ENCODE measurements at regions not wholly inside any gene's neighbourhood (a gene's known extent, or its start where the extent isn't known, plus 50 kb on each side); places are given as distances from the start of the nearest gene placed in this dataset.
A peak's percentile ranks its signal among the peaks of the same experiment; 100 is the strongest.

- Mint-ChIP-seq H3K27ac (no peak overlapping the region), H3K4me1 (no peaks in the 10 kb centered on the region), H3K36me3 (peaks cover 0 to 7% of the 10 kb centered on the region in 2 donors), H3K27me3 (peaks cover 8 to 19% (median 9%) of the 10 kb centered on the region in 3 donors), H3K4me3 (no peak overlapping the region), H3K9me3 (peaks cover 0 to 18% (median 4%) of the 10 kb centered on the region in 7 donors)
- DNase-seq (no peak), ATAC-seq (ENCODE audit: low read depth in 2 of 2) (no peak)
Observed at GRCh38 chr2:200013906-200014305, 58.5 kb downstream of the MAIP1 start.

- H3K27me3 Mint-ChIP-seq: peaks cover 5 to 14% (median 11%) of the 10 kb centered on the region in 3 donors
- ATAC-seq (ENCODE audit: low read depth in 2 of 2) (no peak), DNase-seq (no peak)
- no peak overlapping the region for H3K4me3 Mint-ChIP-seq
- no peaks in the 10 kb centered on the region for H3K4me1 Mint-ChIP-seq
- H3K27ac Mint-ChIP-seq: no peak overlapping the region
- peaks cover 0 to 7% of the 10 kb centered on the region in 2 donors for H3K36me3 Mint-ChIP-seq
- H3K9me3 Mint-ChIP-seq: peaks cover 0 to 17% (median 4%) of the 10 kb centered on the region in 7 donors
Observed at GRCh38 chr2:200021449-200022114, 66.2 kb downstream of the MAIP1 start.

DNA sequence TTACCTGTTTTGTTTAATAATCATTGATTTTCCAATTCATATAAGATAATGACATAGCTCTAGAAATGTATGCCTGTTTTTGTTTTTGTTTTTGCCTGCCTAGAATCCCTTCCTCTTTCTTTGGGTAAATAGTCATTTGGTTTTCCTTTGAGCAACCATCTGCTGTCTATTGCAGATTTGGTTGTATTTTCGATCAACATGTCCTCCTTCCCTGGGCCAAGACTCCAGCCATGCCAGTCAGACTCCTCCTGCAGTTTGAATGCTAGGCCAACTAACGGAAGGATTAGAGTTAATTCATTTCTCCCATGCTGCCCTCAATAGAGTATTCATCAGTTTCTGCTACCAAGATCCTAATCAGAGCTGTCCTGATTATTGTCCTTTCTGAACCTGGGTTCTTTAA lies 67.1 kb downstream of the MAIP1 start:
- peaks cover 0 to 7% (median 4%) of the 10 kb centered on the region in 7 donors for H3K9me3 Mint-ChIP-seq
- peak overlapping the region in 1 of 6 donors; percentile 64 for H3K27ac Mint-ChIP-seq
- H3K4me3 Mint-ChIP-seq: no peak overlapping the region
- DNase-seq (no peak), ATAC-seq (ENCODE audit: low read depth in 2 of 2) (no peak)
- H3K27me3 Mint-ChIP-seq: peaks cover 5 to 14% (median 11%) of the 10 kb centered on the region in 3 donors
- H3K36me3 Mint-ChIP-seq: peaks cover 0 to 7% of the 10 kb centered on the region in 2 donors
- no peaks in the 10 kb centered on the region for H3K4me1 Mint-ChIP-seq

- no peak for DNase-seq
- Mint-ChIP-seq H3K9me3 (peaks cover 0 to 4% (median 0%) of the 10 kb centered on the region in 7 donors), H3K27ac (no peak overlapping the region), H3K4me1 (no peaks in the 10 kb centered on the region), H3K27me3 (peaks cover 5 to 14% (median 8%) of the 10 kb centered on the region in 3 donors), H3K4me3 (no peak overlapping the region), H3K36me3 (no peaks in the 10 kb centered on the region)
- no peak for ATAC-seq (ENCODE audit: low read depth in 2 of 2)
Observed at GRCh38 chr2:200023570-200023969, 68.2 kb downstream of the MAIP1 start.

GRCh38 chr2:200025717-200026116 lies 70.3 kb downstream of the MAIP1 start:
- H3K9me3 Mint-ChIP-seq: peaks cover 0 to 1% (median 0%) of the 10 kb centered on the region in 7 donors
- DNase-seq (no peak), ATAC-seq (ENCODE audit: low read depth in 2 of 2) (no peak)
- H3K27ac Mint-ChIP-seq: no peak overlapping the region
- no peaks in the 10 kb centered on the region for H3K4me1 Mint-ChIP-seq
- no peak overlapping the region for H3K4me3 Mint-ChIP-seq
- H3K27me3 Mint-ChIP-seq: peaks cover 5 to 11% (median 8%) of the 10 kb centered on the region in 3 donors
- H3K36me3 Mint-ChIP-seq: no peaks in the 10 kb centered on the region

DNA sequence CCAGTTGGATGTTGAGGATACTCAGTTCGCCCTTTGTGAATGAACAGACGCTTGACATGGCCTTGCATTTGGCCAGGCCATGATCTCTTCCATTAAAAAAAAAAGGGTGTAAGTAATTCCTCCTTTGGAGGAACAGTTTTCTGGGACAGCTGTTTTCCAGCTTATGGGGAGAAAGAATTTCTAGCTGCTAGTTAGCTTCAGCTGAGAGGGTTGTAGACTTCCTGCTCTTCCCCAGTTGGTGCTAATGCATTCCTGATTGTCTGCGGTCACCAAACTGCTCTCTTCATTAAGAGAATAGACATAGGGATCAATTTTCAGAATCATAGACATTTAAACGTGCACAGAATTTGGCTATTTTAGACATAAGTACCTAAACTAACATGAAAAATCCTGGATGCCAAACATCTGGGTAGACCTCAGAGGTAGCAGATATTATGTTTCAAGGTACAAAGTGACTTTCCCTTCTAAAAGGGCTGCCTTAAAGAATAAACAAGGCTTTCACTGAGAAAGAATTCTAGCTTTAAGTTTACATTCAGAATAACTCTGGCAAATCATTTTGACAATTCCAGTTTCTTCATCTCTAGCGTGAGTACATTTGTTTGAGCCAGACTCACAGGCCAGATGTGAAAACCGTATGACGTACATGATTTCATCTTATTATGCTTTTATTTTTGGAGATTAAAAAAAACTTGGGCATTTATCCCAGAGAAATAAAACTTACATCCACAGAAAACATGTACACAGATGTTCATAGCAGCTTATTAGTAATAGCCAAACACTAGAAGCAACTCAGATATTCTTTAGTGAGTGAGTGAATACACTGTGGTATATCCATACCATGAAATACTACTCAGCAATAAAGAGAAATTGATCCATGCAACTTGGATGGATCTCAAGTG lies 71.2 kb downstream of the MAIP1 start:
- H3K36me3 Mint-ChIP-seq: no peaks in the 10 kb centered on the region
- no peaks in the 10 kb centered on the region for H3K4me1 Mint-ChIP-seq
- DNase-seq (no peak), ATAC-seq (ENCODE audit: low read depth in 2 of 2) (no peak)
- no peak overlapping the region for H3K27ac Mint-ChIP-seq
- no peak overlapping the region for H3K4me3 Mint-ChIP-seq
- peaks cover 0 to 11% (median 3%) of the 10 kb centered on the region in 3 donors for H3K27me3 Mint-ChIP-seq
- no peaks in the 10 kb centered on the region for H3K9me3 Mint-ChIP-seq

GRCh38 chr2:200028998-200029397 lies 73.6 kb downstream of the MAIP1 start:
- DNase-seq (no peak), ATAC-seq (ENCODE audit: low read depth in 2 of 2) (no peak)
- no peaks in the 10 kb centered on the region for H3K4me1 Mint-ChIP-seq
- H3K9me3 Mint-ChIP-seq: peaks cover 0 to 1% (median 0%) of the 10 kb centered on the region in 7 donors
- H3K4me3 Mint-ChIP-seq: no peak overlapping the region
- H3K27me3 Mint-ChIP-seq: peaks cover 3 to 19% (median 12%) of the 10 kb centered on the region in 3 donors
- no peak overlapping the region for H3K27ac Mint-ChIP-seq
- no peaks in the 10 kb centered on the region for H3K36me3 Mint-ChIP-seq

DNA sequence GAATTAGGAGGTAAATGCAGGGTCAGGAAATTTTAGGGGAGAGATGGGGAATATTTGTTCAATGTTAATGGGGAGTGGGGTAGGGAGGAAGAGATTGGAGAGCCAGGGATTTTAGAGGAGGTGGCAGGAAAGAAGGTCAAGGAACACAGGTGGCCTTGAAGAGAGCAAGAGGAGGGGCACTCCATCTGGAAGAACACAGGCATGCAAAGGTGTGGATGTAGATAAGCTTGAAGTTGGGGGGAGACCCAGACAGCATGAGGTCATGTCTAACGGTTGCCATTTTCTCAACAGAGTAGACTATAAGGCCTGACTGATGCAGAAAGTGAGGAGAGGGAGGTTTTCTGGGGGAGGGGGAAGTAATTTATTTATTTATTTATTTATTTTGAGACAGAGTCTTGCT lies 77.5 kb downstream of the MAIP1 start:
- Mint-ChIP-seq H3K27me3 (peaks cover 4 to 29% (median 16%) of the 10 kb centered on the region in 3 donors), H3K9me3 (peaks cover 0 to 1% (median 0%) of the 10 kb centered on the region in 7 donors), H3K36me3 (no peaks in the 10 kb centered on the region), H3K4me1 (no peaks in the 10 kb centered on the region), H3K4me3 (no peak overlapping the region), H3K27ac (peak overlapping the region in 1 of 6 donors; percentile 22)
- ATAC-seq (ENCODE audit: low read depth in 2 of 2): no peak
- DNase-seq: no peak

- no peak overlapping the region for H3K4me3 Mint-ChIP-seq
- H3K4me1 Mint-ChIP-seq: no peaks in the 10 kb centered on the region
- H3K27me3 Mint-ChIP-seq: peaks cover 4 to 29% (median 16%) of the 10 kb centered on the region in 3 donors
- ATAC-seq (ENCODE audit: low read depth in 2 of 2) (no peak), DNase-seq (no peak)
- no peaks in the 10 kb centered on the region for H3K36me3 Mint-ChIP-seq
- H3K27ac Mint-ChIP-seq: no peak overlapping the region
- peaks cover 0 to 1% (median 0%) of the 10 kb centered on the region in 7 donors for H3K9me3 Mint-ChIP-seq
Observed at GRCh38 chr2:200033929-200034328, 78.5 kb downstream of the MAIP1 start.

DNA sequence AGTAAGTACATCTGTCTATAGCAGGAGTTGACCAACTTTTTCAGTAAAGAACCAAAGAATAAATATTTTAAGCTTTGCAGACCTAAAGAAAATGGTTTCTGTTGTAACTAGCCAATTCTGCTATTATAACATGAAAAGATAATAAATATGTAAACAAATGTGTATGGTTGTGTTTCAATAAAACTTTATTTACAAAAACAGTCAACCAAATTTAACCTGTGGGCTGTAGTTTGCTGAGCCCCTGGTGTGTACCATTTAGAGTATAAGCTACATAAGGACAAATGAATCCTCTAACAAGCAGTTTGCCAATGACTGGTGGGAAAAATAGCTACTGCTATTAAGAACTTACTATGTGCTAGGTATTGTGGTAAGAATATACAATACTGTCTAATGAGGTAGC lies 79.4 kb downstream of the MAIP1 start:
- Mint-ChIP-seq H3K4me1 (no peaks in the 10 kb centered on the region), H3K27ac (no peak overlapping the region), H3K9me3 (peaks cover 0 to 1% (median 0%) of the 10 kb centered on the region in 7 donors), H3K36me3 (no peaks in the 10 kb centered on the region), H3K27me3 (peaks cover 4 to 29% (median 16%) of the 10 kb centered on the region in 3 donors), H3K4me3 (no peak overlapping the region)
- no peak for ATAC-seq (ENCODE audit: low read depth in 2 of 2)
- DNase-seq: no peak

- DNase-seq (no peak), ATAC-seq (ENCODE audit: low read depth in 2 of 2) (no peak)
- Mint-ChIP-seq H3K9me3 (peaks cover 0 to 21% (median 12%) of the 10 kb centered on the region in 7 donors), H3K27me3 (peaks cover 4 to 12% (median 11%) of the 10 kb centered on the region in 3 donors), H3K27ac (no peak overlapping the region), H3K36me3 (peaks cover 0 to 6% of the 10 kb centered on the region in 2 donors), H3K4me3 (no peak overlapping the region), H3K4me1 (no peaks in the 10 kb centered on the region)
Observed at GRCh38 chr2:200039724-200040650, 84.6 kb downstream of the MAIP1 start.

DNA sequence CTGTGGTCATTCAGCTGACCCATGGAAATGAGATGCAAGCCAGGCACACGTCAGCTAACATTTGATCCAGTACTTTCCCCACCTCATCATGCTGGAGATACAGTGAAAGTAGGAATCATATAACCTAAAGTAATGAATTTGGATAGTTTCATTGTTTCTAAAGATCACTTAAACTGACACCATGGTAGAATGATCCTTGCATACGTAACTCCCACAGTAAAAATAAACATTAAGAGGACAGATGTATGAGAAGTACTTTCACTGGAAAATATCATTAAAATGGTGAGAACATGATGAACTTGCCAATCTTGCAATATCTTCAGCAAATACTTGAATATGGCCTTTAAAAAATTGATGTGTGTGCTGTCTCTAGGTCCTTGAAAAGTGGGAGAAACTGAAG lies 85.4 kb downstream of the MAIP1 start:
- Mint-ChIP-seq H3K27ac (no peak overlapping the region), H3K27me3 (peaks cover 0 to 11% (median 6%) of the 10 kb centered on the region in 3 donors), H3K36me3 (peaks cover 0 to 8% of the 10 kb centered on the region in 2 donors), H3K4me1 (no peaks in the 10 kb centered on the region), H3K4me3 (no peak overlapping the region), H3K9me3 (peaks cover 0 to 29% (median 15%) of the 10 kb centered on the region in 7 donors)
- ATAC-seq (ENCODE audit: low read depth in 2 of 2) (no peak), DNase-seq (no peak)

DNA sequence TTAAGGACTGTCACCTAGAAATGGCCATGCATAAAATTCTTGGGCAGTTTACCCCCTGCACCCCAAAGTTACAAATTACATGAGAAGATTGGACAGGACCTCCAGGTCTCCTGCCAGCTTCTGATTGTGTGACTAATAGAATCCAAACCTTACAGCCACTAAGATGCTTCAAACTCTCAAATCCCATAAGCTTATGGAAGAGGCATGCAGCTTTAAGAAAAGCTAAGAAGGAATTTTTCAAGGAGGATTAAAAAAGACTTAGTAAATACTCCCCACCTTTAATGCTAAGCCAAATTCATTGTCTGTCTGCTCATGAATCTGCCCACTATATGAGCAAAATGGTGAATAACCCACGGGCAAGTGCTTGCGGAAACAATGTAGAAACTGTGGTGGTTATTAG lies 86.3 kb downstream of the MAIP1 start:
- no peak for ATAC-seq (ENCODE audit: low read depth in 2 of 2)
- Mint-ChIP-seq H3K36me3 (peaks cover 0 to 8% of the 10 kb centered on the region in 2 donors), H3K4me1 (no peaks in the 10 kb centered on the region), H3K4me3 (no peak overlapping the region), H3K27me3 (peaks cover 0 to 11% (median 8%) of the 10 kb centered on the region in 3 donors), H3K27ac (peak overlapping the region in 1 of 6 donors; percentile 49), H3K9me3 (peaks cover 4 to 37% (median 23%) of the 10 kb centered on the region in 7 donors)
- DNase-seq: no peak

Measured in naive B cell (primary cell).